Stimulated activated CD4-positive, alpha-beta T cell treated with anti-CD3 and anti-CD28 coated beads, Interleukin-15, amount 100 ng/mL, for 1 hour (primary cell): ENCODE measurements at regions not wholly inside any gene's neighbourhood (a gene's known extent, or its start where the extent isn't known, plus 50 kb on each side); places are given as distances from the start of the nearest gene placed in this dataset.

Experiments
- DNase-seq, 2 donors: peaks; one replicate each; pipeline ENCODE4 v3.0.0-alpha.2; 2020; ENCODE audit warnings: low read depth in 1 of 2, low spot score in 1 of 2

DNA sequence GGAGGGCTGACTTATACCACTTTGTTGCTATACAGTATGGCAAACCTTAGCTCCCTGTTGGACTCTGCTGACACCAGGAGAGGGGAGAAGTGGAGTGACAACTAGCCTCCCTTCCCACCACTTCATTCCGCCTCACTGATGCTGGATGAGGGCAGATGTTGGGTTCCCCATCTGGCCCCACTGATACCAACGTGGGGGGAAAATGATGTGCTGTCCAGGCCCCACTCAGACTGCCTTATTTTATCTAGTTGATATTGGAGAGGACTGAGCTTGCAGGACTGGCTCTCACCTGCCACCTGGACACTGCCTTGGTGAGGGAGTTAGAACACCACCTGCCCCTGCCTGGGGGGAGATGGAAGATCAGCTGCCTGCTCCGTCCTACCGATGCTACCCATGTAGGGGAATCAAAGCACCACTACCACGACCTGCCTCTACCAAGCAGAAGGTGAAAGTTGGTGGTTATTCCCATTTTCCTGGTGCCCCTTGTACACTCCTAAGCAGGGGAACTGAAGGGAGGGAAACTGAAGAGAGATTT lies 292.1 kb downstream of the GADD45G start:
- DNase-seq: no peak

DNA sequence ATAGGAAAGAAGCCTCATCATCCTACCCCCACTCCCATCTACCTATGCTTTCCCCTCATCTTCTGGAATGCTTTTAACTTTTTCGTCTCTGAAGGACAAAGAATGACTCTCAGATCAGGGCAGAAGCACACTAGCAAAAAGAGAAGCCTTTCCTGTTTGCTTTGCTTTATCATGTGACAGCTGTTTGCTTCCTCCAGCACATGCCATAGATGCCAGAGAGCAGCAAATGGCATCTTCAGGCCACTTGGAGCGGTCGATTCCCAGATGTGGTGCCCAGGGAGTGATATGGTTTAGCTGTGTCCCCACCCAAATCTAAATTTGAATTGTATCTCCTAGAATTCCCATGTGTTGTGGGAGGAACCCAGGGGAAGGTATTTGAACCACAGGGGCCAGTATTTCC lies 294.8 kb downstream of the GADD45G start:
- no peak for DNase-seq

DNA sequence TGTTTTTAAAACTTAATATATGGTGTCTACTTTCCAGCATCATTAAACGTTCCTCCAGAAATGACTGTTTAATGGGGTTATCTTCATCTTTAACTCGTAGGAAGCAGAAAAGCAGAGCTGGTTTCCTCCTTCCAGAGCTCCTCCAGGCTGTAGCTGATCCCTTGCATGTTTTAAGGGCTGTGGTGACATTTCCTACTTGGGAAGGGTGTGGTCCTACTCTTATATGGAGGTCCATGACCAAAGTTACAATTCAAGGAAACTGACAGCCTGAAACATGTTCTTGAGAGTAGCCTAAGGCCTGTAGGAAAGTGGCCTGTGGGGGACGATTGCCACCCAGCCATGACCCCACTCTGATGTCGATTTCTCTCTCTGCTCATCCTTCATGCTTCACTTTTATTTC lies 297.1 kb downstream of the GADD45G start:
- no peak for DNase-seq

DNA sequence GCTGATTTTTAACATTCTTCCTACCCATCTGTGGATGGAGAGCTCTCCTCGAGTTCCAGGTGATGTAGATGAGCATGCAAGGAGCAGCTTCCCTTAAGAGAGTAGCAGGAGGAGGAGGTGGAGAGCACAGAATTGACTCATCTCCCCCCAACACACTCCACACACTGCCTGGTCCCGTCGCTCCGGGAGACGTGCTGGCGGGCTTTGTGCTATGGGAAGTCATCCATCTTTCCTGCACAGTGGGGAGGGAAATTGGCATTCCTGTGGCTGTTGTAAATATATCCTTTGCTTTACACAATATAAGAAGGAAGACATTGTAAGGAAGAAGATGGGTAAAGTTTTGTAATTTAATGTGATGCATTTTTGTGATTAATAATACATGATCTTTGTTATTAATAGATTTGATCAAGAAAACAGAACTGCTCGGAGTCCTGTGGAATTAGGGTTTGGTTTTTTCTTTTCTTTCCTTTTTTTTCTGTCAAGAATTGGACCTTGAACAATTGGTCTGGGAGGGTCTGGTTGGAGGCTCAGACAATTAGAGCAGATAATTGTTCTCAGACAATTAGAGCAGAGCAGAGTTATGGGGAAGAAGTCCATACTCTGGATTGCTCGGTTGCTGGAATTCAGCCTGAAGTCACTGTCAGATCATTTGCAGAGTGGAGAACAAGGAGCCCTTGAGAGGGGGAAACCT lies 297.8 kb downstream of the GADD45G start:
- DNase-seq: no peak

DNA sequence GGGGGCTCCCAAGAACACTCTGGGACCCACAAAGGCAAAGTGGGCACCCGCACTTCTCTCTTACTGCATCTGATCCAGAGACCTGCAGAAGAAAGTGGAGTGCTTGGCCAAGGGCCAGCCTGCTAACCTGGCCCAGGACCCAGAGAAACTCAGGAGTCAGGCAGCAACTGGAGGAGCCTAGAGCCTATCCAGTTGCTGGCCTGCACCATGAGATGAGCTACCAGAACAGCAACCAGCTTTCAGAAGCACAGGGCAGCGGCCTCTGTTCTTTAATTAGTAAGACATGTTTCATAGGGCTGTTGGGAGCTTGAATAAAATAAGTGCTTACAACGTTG lies 298.3 kb downstream of the GADD45G start:
- DNase-seq: no peak

DNA sequence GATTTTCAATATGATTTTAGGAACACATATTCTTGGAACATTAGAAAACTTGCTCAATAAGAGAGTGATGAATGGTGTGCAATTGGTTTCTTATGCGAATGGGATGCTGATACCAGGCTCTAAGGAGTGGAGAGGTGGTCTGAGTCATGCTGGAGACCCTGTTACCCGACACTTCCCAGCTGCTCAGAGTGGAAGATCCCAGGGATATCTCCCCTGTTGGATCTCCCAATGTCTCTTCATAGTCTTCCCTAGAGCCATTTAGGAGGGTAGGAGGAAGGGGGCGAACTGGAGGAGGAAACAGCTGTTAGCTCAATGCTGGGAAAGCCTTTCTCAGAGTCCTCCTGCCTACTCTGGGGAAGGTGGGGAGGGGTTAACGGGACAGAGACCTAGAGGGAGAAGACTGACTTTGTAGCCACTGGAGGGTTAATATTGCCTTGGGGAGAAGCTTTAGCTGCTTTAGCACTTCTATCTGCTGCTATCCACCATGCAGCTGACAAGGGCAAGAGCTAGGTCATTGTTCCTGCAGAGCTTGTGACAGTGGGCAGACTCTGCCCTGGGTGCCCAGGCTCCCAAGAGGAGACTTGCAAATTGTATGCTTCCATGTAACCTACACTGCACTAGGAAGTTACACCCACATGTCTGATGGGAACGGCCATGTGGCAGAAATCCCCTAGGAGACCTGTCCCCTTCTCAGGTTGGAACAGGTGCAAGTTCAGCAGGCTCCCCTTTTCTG lies 301.0 kb downstream of the GADD45G start:
- no peak for DNase-seq

DNA sequence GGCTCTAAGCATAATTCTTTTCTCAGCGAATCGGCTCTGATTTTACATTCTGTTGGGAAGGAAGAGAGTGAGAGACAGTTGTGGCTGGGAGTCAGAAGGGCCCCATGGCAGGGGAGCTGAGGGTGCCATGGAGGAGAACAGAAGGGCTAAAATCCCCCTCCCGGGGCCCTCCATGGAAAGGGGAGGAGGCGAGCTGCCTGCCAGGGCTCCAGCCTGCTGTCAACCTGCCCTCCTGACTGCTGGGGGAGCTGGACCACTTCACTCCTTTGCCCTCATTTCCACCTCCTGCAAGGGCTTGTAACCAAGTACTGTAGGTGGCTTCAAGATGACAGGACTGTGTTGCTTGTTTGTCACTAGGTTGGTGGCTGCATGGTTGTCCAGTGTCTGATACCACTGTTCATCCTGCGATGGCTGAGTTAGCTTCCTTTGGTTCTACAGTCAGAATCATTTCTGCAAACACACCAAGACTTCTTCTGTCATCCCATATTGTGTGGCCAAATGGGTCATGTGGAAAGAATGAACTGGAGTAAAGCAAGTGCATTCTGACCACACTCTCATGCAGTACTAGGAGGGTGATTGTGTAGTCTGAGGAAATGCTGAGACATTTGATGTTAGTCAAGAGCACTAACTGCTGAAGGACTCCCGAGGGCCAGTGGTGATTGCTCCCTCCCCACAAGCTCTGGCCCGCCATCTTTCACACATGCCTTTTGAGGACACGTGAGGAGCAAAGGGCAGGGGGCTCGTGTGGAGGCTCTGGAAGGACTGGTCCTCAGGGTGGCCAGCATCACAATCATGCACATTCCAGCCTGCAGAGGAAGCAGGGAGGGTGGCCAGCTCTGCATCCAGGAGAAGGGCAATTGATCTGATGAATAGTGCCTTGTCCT lies 307.2 kb downstream of the GADD45G start:
- no peak for DNase-seq

DNA sequence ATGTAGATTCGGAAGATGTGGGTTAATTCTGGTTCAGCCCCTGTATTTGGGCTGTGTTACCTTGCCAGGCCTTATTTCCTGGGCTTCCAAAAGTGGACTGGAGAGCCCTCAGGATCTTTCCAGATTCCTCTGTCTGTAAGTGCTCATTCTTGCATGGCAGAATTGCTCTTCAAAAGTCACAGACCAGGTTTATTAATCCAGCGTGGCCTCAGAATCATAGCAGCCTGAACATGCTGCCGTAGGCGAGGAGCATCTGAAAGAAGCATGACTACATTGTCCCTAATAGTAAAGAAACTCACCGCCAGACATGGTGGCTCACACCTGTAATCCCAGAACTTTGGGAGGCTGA lies 307.8 kb downstream of the GADD45G start:
- no peak for DNase-seq

DNA sequence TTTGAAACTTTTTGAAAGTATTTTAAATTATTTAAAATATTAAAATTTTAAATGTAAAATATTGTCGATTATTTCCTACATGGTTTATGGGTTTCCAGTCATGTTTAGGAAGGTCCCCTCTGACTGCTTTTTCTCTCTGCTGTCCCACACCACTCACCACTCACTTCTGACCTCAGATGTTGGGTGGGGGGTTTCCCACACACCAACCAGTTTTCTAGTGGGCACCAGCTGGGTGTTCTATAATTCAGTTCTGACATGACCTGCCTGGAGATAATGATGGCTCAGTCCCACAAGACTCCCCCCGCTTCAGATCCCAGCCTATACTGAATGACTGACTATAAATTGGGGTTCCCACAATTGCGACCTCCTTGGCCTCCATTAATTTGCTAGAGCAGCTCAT lies 310.4 kb downstream of the GADD45G start:
- DNase-seq: no peak

DNA sequence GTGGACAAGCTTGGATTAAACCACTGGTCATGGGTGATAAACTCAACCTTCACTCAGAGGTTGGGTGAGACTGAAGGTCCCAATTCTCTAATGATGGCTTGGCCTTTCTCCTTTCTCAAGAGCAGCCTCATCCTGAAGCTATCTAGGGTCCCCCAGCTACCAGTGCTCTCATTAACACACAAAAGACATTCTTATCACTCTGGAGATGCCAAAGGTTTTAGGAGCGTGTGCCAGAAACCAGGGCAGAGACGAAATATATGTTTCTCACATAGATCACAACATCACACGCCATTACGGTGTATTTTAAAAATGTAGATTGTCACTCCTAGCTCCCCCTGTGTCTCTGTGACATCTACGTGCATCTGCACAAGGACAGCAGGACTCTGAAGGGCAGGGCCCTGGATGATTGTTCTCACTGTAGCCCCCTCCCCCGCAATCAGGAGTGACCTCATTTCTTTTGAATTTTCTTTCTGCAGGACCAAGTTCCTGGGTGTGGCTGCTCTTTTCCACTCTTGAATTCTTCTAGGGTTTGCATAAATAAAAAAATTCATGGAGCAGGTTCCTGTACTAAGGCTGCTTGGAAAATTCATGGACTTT lies 311.3 kb downstream of the GADD45G start:
- DNase-seq: no peak

DNA sequence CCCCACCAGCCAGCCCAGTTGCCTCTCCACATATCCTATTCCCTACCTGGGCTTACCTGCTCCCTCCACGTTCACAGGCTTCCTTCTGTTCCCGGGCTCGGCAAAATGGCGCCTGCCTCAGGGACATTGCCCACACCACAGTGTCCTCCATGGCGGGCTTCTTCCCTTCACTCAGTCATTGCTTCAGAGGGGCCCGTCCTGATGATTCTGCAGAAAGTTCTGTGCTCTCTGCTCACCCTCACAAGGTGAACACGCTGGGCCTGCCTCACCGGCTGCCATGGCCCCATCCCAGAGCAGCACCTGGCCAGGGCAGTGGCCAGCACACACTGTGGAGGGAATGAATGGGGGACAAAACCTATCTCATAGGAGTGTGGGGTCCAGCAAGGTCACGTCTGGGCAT lies 313.0 kb downstream of the GADD45G start:
- no peak for DNase-seq

DNA sequence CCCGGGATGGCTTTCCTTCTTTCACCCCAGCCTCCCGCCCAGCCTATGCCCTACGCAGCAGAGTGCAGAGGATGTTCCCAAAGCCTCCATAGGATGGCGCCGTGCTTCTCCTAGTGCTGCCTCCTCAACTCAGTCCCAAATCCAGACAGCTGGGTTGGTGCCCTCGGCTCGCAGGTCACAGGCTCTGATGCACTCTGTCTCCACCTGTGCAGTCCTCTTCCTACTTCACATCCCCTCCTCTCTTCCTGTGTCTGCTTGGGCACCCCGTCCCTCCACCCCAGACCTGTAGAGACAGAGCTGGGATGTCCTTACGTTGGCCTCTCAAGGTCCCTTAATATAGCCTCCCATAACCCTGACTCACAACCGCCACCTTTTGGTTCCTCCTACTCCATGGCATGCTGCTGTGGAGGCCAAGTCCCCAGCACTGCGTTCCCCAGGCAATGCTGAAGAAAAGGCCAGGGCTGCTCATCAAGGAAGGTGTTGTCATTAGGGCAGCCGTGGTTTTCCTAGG lies 314.4 kb downstream of the GADD45G start:
- no peak for DNase-seq

DNA sequence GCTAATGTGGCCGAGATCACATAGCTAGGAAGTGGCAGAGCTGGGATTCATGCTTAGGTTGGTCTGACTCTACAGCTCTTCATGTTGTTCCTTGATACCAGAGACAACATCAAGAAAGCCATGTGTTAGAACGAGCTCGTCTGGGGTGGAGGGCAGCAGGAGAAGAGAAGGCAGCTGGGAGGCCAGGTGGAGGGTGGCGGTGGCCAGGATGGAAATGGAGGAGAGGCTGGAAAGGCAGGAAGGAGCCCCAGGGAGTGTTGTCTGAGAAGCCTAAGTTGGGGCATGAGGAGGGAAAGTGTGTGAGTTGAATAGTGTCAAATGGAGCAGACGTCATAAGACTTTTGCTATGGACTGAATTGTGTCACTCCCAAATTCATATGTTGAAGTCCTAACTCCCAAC lies 315.3 kb downstream of the GADD45G start:
- no peak for DNase-seq

DNA sequence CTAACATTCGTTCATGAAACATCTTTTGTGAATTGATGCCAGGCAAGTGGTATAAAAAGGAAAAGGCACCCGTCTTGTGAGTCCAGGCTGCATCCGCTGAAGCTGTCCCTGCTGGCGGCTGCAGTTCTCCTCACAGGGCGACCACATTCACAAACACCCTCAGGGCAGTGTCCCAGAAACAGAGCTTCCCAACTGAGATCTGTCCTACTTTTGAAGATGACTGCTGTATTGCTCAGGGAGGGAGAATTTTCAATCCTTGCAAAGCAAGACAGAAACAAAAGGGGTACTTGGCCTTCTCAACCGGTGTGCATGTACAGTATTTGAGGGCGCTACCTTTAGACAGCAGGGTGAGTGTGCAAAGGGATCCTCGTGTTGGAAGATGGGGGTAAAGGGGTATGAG lies 316.1 kb downstream of the GADD45G start:
- DNase-seq: no peak

DNA sequence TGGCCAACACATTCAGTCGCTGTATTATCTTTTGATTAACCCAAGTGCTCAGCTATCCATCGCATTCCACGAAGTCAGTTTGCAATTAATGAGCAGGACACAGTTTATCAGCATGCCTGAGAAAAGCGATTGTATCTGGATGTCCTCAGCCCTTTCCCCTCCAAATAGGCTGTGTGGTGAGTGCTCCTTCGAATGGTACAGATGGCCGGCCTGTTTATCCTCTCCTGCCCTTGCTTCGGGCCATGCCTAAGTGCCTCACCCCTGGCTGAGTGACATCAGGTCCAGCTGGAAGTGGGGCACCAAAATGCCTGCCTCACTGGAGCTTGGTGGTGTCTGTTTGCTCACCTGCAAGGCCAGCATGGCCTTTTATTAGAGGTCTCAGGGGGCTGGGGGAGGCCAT lies 317.3 kb downstream of the GADD45G start:
- DNase-seq: no peak

DNA sequence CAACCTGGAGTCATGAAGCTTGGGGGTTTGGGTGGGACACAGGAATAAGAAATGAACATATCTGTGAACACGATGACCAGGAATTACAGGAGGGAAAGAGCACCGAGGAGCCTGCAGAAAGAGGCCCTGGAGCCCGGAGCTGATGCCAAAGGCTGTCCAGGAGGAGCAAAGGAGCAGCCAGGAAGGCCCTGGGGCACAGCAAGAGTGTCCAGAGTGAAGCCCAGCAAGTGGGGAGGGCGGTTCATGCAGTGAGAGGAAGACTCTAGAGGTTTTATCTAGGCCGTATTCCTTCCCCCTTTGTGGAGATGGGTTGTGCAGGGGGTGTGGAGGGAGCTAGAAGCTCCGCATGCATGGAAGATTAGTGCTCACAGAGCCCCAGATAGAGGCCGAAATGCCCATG lies 318.4 kb downstream of the GADD45G start:
- no peak for DNase-seq

DNA sequence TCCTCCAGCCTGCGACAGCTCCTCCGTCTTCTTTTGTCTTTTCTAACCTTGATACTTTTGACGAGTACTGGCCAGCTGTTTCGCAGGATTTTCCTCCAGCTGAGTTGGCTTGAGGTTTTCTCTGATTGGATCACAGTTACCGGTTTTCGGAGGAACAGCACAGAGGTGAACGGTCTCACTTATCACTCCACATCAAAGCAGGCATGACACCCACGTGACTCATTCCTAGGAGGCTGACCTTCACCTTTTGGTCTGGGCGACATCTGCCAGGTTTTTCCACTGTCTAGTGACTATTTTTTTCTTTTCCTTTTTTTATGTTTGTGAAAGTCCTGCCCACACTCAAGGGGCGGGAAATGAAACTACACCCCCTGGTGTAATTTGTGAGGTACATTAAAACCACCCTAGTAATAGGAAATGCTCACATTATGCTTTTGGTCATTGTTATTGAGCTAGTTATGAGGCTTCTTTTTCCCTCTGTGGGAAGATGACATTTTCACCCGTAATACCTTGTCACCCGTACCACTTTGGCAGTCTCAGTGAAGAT lies 319.2 kb downstream of the GADD45G start:
- no peak for DNase-seq

DNA sequence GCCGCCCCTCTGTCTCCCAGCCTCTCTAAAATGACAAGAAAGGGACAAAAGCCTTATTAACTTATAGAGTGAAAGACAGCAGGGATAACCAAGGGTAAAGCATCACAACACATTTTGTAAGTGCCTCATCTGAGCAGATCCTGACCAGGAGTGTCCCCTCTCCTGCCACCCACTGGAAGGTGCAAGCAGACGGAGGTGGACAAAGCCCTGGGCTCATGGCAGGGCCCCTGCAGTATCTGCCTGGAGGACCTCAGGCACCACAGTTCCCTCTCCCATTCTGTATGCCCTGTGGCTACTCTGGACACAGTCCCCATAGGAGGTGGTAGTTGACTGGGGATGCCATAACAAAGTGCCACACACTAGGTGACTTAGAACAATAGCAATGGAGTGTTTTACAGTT lies 319.8 kb downstream of the GADD45G start:
- no peak for DNase-seq

DNA sequence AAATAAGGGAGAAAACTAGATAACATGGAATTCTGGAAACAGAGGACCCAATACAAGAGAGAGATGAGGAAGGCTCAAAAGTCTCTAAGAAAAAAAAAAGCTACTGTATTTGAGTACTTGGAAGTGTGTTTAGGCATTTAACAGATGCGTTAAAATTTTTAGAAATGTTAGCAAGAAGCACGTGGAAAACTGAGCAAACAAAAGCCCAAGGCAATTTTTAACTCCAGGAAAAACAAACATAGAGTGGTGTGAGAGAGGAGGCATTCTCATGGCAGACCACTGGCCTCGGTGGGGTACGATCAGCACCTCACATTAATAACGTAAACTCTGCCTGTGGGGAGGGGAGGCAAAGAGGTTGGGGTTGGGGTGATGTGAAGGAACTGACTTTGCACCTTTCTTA lies 321.4 kb downstream of the GADD45G start:
- no peak for DNase-seq

DNA sequence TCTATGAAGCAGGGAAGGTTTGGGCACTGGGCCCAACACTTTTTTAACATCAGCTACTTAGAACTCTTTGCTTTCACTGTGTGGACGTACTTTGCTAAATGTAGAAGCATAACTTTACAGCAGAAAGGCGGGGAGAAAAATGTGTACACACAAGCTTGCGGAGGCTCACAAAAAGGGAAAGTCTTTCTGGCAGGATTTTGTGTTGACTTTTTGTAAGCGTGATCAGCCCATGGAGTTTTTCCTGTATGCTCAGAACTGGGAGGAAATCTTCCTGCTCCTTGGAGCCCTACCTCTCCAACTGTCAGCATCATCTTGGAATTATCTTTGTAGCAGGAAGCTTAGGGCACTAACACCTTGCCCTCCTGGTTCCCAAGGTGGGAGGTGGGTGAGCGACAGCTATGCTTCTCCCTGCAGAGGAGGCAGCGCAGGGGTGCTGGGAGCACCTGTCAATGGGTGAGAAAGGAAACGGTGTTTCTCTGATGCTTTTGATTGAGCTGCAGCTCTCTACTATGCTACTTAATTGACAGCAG lies 321.9 kb downstream of the GADD45G start:
- DNase-seq: no peak

DNA sequence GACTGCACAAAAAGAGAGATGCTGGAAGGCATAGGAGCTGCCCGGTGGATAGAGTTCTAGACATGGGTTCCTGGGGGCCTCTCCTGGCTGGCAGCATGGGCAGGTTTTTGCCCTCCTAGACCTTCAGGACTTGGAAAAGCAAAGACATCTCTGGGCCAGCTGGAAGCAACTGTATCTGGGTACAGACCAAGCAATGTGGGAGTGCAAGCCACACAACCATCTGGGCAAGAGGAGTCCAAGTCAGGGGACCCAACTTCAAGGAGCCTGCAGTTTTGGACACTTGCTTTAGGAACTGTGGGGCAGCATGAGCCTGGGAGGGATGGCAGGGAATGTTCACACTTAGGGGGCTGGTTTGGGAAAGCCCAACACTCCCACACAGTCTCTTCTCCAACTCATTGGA lies 323.3 kb downstream of the GADD45G start:
- DNase-seq: no peak
